ENCODE measurements at regions not wholly inside any gene's neighbourhood (a gene's known extent, or its start where the extent isn't known, plus 50 kb on each side); places are given as distances from the start of the nearest gene placed in this dataset.

DNA sequence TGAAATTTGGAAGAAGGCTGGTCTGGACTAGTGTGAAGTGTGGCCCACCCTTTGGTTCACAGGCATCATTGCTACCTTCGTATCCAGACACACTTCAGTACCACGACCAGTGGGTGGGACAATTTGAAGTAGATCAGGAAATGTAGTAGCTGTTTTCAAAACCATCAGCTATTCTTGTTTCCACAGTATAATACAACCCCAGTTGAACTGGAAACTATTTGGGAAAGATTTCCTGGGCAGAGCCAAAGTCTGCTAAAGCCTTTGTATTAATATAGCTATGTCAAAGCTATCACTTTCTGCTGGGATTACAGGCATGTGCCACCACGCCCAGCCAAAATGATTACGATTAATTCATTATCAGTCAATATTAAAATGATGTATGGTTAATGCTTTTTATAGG, 298.8 kb upstream of the RASGRP1 start:
- TF ChIP-seq, protein P1, sequence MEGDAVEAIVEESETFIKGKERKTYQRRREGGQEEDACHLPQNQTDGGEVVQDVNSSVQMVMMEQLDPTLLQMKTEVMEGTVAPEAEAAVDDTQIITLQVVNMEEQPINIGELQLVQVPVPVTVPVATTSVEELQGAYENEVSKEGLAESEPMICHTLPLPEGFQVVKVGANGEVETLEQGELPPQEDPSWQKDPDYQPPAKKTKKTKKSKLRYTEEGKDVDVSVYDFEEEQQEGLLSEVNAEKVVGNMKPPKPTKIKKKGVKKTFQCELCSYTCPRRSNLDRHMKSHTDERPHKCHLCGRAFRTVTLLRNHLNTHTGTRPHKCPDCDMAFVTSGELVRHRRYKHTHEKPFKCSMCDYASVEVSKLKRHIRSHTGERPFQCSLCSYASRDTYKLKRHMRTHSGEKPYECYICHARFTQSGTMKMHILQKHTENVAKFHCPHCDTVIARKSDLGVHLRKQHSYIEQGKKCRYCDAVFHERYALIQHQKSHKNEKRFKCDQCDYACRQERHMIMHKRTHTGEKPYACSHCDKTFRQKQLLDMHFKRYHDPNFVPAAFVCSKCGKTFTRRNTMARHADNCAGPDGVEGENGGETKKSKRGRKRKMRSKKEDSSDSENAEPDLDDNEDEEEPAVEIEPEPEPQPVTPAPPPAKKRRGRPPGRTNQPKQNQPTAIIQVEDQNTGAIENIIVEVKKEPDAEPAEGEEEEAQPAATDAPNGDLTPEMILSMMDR (IDR thresholded peaks at IDR 0.05; ENCODE audit: low read depth, low read length, poor library complexity, severe bottlenecking), result no peak
- TF ChIP-seq EZH2phosphoT487 (IDR thresholded peaks at IDR 0.05; ENCODE audit: borderline replicate concordance, low read length), result no peak
